ENCODE measurements at regions not wholly inside any gene's neighbourhood (a gene's known extent, or its start where the extent isn't known, plus 50 kb on each side); places are given as distances from the start of the nearest gene placed in this dataset.

DNA sequence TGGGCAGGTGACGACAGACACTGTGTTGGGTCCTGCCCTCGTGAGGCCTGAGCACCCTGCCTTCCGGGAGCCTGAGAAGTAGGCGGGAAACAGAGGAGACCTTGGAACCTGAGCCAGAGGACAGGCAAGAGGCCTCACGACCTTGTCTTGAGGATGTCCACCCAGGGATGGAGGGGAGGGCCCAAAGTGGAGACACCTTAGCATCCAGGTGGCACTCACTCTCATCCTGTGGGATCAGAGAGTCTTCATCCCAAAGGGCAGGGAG, 347.2 kb downstream of the NPHP4 start:
- no peak for DNase-seq

DNA sequence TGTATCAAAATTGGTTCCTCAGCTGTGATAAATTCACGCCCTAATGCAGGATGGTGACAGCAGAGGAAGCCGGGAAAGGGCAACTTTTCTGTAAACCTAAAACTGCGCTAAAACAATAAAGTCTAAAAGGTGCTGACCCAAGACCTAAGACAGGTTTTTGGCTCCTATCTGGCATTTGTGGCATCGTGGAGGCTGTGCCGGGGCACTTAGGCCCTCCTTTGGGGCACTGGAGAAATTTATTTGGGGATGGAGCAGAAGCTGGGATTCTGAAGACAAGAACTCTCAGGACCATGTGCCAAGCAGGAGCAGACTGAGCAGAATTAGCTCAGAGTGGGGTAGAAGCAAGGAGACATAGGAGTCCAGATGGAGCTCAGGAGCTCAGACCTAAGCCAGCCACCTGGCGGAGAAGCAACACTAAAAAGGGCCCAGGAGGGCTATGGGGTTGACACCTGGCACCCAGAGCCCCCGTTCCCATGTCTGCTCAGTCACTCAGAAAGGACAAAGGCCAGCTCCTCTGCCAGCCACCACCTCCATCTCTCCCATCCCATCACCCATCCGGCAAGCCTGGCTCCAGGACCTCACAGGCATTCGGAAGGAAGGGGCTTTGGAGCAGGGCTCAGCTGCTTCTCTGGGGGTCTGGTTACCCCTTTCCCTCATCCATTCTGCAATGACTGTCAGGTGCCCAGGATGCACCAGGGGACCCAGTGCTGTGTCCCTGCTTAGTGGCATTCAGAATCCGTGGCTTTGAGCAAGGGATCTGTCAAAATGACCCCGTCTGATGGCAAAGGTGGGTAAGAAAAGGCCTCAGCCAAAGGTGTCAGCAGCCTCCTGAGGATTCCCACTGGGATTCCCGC, 347.7 kb downstream of the NPHP4 start:
- H3K9me3 ChIP-seq, result no peaks in the 10 kb centered on the region
- no peaks in the 10 kb centered on the region for H3K36me3 ChIP-seq (ENCODE audit: low read depth)
- no peaks in the 10 kb centered on the region for H3K4me1 ChIP-seq (ENCODE audit: low read depth)
- ATAC-seq, result no peak
- no peak overlapping the region for H3K4me3 ChIP-seq
- intact Hi-C loops (cut with DNase I, micrococcal nuclease), result no loop called here
- TF ChIP-seq, protein P1, sequence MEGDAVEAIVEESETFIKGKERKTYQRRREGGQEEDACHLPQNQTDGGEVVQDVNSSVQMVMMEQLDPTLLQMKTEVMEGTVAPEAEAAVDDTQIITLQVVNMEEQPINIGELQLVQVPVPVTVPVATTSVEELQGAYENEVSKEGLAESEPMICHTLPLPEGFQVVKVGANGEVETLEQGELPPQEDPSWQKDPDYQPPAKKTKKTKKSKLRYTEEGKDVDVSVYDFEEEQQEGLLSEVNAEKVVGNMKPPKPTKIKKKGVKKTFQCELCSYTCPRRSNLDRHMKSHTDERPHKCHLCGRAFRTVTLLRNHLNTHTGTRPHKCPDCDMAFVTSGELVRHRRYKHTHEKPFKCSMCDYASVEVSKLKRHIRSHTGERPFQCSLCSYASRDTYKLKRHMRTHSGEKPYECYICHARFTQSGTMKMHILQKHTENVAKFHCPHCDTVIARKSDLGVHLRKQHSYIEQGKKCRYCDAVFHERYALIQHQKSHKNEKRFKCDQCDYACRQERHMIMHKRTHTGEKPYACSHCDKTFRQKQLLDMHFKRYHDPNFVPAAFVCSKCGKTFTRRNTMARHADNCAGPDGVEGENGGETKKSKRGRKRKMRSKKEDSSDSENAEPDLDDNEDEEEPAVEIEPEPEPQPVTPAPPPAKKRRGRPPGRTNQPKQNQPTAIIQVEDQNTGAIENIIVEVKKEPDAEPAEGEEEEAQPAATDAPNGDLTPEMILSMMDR (IDR thresholded peaks at IDR 0.05), result no peak
- DNase-seq, result no peak

More for the DNA sequence above, 347.2 kb downstream of the NPHP4 start:
- ATAC-seq, result no peak
- no peaks in the 10 kb centered on the region for H3K9me3 ChIP-seq
- TF ChIP-seq, protein P1 (IDR thresholded peaks at IDR 0.05), result no peak
- no peaks in the 10 kb centered on the region for H3K36me3 ChIP-seq (ENCODE audit: low read depth)
- H3K4me1 ChIP-seq (ENCODE audit: low read depth), result no peaks in the 10 kb centered on the region
- intact Hi-C loops (cut with DNase I, micrococcal nuclease), result no loop called here
- no peak overlapping the region for H3K4me3 ChIP-seq

GRCh38 chr1:5643360-5644107, 348.7 kb downstream of the NPHP4 start:
- H3K4me3 ChIP-seq, result no peak overlapping the region
- H3K9me3 ChIP-seq, result no peaks in the 10 kb centered on the region
- ATAC-seq (no peak), DNase-seq (no peak)
- intact Hi-C loops (cut with DNase I, micrococcal nuclease), result no loop called here
- no peaks in the 10 kb centered on the region for H3K4me1 ChIP-seq (ENCODE audit: low read depth)
- TF ChIP-seq, protein P1 (IDR thresholded peaks at IDR 0.05), result no peak
- no peaks in the 10 kb centered on the region for H3K36me3 ChIP-seq (ENCODE audit: low read depth)

- intact Hi-C loops (cut with DNase I, micrococcal nuclease), result no loop called here
- no peak overlapping the region for H3K4me3 ChIP-seq
- H3K36me3 ChIP-seq (ENCODE audit: low read depth), result no peaks in the 10 kb centered on the region
- no peaks in the 10 kb centered on the region for H3K9me3 ChIP-seq
- H3K4me1 ChIP-seq (ENCODE audit: low read depth), result no peaks in the 10 kb centered on the region
- DNase-seq (no peak), ATAC-seq (no peak)
- TF ChIP-seq, protein P1 (IDR thresholded peaks at IDR 0.05), result no peak
Observed at GRCh38 chr1:5640845-5641244, 351.4 kb downstream of the NPHP4 start.

- no peak for ATAC-seq
- no peak overlapping the region for H3K4me3 ChIP-seq
- DNase-seq, result no peak
Observed at GRCh38 chr1:5639106-5639722, 353.0 kb downstream of the NPHP4 start.

More at GRCh38 chr1:5639106-5639722, 353.0 kb downstream of the NPHP4 start:
- intact Hi-C loops (cut with DNase I, micrococcal nuclease), result no loop called here
- Histone ChIP-seq H3K9me3 (no peaks in the 10 kb centered on the region), H3K4me1 (ENCODE audit: low read depth) (no peaks in the 10 kb centered on the region), H3K36me3 (ENCODE audit: low read depth) (no peaks in the 10 kb centered on the region)
- TF ChIP-seq, protein P1 (IDR thresholded peaks at IDR 0.05), result no peak

Measured in mucosa of descending colon (tissue), 3 donors.